ENCODE measurements at regions not wholly inside any gene's neighbourhood (a gene's known extent, or its start where the extent isn't known, plus 50 kb on each side); places are given as distances from the start of the nearest gene placed in this dataset.

DNA sequence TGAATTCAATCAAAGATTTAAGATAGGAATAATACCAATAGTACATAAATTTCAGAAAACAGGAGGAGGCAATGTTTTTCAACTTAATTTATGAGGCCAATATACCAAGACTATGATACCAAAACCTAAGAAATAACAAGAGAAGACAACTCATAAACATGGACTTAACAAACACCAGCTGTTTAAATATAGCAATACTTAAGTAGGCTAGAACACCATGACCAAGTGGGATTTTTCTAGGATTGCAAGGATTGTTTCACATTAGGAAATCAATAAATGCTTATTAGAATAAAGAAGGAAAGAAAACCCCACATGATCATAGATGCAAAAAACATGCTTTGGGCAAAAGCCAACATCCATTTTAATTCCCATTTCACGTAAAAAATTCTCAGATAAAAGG lies 355.1 kb downstream of the EPM2A start:
- Histone ChIP-seq H3K36me3 (replicated peaks) (no peaks in the 10 kb centered on the region), H3K27ac (no peak overlapping the region), H3K27me3 (replicated peaks) (no peaks in the 10 kb centered on the region), H3K4me3 (ENCODE audit: low read depth, low read length) (no peak overlapping the region)
- DNase-seq = no peak
- TF ChIP-seq, protein P1, sequence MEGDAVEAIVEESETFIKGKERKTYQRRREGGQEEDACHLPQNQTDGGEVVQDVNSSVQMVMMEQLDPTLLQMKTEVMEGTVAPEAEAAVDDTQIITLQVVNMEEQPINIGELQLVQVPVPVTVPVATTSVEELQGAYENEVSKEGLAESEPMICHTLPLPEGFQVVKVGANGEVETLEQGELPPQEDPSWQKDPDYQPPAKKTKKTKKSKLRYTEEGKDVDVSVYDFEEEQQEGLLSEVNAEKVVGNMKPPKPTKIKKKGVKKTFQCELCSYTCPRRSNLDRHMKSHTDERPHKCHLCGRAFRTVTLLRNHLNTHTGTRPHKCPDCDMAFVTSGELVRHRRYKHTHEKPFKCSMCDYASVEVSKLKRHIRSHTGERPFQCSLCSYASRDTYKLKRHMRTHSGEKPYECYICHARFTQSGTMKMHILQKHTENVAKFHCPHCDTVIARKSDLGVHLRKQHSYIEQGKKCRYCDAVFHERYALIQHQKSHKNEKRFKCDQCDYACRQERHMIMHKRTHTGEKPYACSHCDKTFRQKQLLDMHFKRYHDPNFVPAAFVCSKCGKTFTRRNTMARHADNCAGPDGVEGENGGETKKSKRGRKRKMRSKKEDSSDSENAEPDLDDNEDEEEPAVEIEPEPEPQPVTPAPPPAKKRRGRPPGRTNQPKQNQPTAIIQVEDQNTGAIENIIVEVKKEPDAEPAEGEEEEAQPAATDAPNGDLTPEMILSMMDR (IDR thresholded peaks at IDR 0.05; ENCODE audit: low read depth, low read length, missing control alignments) = no peak
- in situ Hi-C loops (cut with HindIII; ENCODE audit: low pct_ligation_motif_present, low sequenced_read_pairs) = no loop called here

DNA sequence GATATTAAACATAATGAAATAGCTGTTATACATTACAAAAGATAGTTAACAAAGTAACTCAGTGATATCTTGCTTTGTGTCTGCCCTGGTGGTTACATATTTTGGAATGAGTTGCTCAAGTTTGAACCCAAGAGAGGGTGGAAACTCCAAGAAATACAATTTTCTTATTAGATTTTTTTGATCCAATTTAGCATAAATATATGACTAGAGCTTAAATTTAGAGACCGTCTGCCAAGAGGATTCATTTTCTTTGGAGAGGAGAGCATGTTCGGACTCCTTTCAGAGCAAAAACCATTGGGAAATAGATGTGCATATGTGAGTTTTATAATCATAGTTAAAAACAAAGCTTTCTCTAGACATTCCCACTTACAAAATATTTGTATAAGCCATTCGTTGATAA lies 353.4 kb downstream of the EPM2A start:
- H3K27me3 ChIP-seq (replicated peaks) = no peaks in the 10 kb centered on the region
- DNase-seq = no peak
- in situ Hi-C loops (cut with HindIII; ENCODE audit: low pct_ligation_motif_present, low sequenced_read_pairs) = no loop called here
- no peak overlapping the region for H3K4me3 ChIP-seq (ENCODE audit: low read depth, low read length)
- no peaks in the 10 kb centered on the region for H3K36me3 ChIP-seq (replicated peaks)
- H3K27ac ChIP-seq = no peak overlapping the region
- TF ChIP-seq, protein P1 (IDR thresholded peaks at IDR 0.05; ENCODE audit: low read depth, low read length, missing control alignments) = no peak

DNA sequence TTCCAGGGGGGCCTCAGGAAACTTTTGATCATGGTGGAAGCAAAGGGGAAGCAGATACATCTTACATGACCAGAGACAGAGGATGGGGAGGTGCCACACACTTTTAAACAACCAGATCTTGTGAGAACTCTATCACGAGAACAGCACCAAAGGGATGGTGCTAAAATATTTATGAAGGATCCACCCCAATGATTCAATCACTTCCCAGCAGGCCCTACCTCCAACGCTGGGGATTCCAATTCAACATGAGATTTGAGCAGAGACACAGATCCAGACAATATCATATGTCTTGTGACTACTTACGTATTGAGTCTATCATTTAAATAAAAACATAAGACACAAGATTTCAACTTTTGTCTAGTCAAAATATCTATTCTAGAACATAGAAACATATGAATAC lies 351.9 kb downstream of the EPM2A start:
- in situ Hi-C loops (cut with HindIII; ENCODE audit: low pct_ligation_motif_present, low sequenced_read_pairs) = no loop called here
- H3K36me3 ChIP-seq (replicated peaks) = no peaks in the 10 kb centered on the region
- no peaks in the 10 kb centered on the region for H3K27me3 ChIP-seq (replicated peaks)
- no peak for DNase-seq
- no peak overlapping the region for H3K27ac ChIP-seq
- TF ChIP-seq, protein P1 (IDR thresholded peaks at IDR 0.05; ENCODE audit: low read depth, low read length, missing control alignments) = no peak
- no peak overlapping the region for H3K4me3 ChIP-seq (ENCODE audit: low read depth, low read length)

DNA sequence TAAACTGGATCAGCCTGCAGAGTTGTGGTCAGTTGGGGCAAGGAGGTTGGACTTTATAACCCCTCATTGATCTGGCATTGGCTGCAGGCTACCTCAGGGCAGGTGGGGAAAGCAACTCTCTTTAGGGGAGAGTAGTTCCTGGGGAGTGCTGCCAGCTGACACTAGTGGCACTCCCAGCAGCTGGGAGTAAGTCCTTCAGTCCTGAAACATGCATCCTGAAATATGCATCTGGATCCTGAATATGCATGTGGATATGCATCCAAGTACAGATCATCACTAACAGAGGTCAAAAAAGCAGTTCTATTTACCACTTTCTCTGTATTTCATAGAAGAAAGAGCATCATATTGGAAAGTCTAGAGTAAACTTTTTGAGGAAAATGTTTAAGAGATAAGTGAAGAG lies 350.8 kb downstream of the EPM2A start:
- TF ChIP-seq, protein P1 (IDR thresholded peaks at IDR 0.05; ENCODE audit: low read depth, low read length, missing control alignments) = no peak
- in situ Hi-C loops (cut with HindIII; ENCODE audit: low pct_ligation_motif_present, low sequenced_read_pairs) = no loop called here
- no peak for DNase-seq
- Histone ChIP-seq H3K27me3 (replicated peaks) (no peaks in the 10 kb centered on the region), H3K27ac (no peak overlapping the region), H3K4me3 (ENCODE audit: low read depth, low read length) (no peak overlapping the region), H3K36me3 (replicated peaks) (no peaks in the 10 kb centered on the region)

DNA sequence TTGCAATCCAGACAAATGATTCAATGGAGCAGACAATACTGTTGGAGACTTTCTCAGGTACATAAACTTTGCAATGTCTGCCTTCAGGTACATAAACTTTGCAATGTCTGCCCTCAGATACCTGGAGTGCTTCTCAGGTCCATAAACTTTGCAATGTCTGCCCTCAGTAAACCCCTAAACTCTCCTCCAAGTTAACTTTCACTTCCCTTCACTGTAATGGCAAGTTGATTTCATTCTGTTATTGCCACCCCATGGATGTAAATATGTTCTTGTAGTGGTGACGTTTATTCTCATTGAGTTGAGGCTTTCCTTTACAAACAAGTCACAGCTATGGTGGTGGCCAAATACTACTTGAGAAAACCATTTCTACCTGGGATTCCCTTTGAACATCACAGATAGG lies 338.8 kb downstream of the EPM2A start:
- TF ChIP-seq, protein P1 (IDR thresholded peaks at IDR 0.05; ENCODE audit: low read depth, low read length, missing control alignments) = no peak
- no peaks in the 10 kb centered on the region for H3K36me3 ChIP-seq (replicated peaks)
- in situ Hi-C loops (cut with HindIII; ENCODE audit: low pct_ligation_motif_present, low sequenced_read_pairs) = no loop called here
- H3K27ac ChIP-seq = no peak overlapping the region
- H3K27me3 ChIP-seq (replicated peaks) = no peaks in the 10 kb centered on the region
- no peak overlapping the region for H3K4me3 ChIP-seq (ENCODE audit: low read depth, low read length)
- DNase-seq = no peak

DNA sequence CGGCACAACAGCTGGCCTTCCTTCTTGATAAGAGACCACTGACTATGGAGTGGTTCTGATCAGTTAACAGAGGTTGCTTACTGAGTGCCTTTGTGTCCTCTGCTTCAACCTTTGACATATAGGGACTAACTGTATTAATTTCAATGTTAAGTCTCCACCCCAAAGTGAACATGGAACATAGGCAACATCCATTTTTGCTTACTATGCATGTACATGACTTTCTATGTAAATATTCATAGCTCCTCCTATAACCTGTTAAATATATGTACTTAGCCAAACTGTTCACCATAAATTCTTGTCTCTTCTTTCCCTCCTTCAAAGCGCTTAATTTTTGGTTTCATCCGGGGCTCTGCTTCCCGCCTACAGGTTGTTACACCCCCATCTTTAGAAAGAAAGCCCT lies 334.8 kb downstream of the EPM2A start:
- in situ Hi-C loops (cut with HindIII; ENCODE audit: low pct_ligation_motif_present, low sequenced_read_pairs) = no loop called here
- TF ChIP-seq, protein P1 (IDR thresholded peaks at IDR 0.05; ENCODE audit: low read depth, low read length, missing control alignments) = no peak
- Histone ChIP-seq H3K4me3 (ENCODE audit: low read depth, low read length) (no peak overlapping the region), H3K27me3 (replicated peaks) (no peaks in the 10 kb centered on the region), H3K36me3 (replicated peaks) (no peaks in the 10 kb centered on the region), H3K27ac (no peak overlapping the region)
- no peak for DNase-seq

Measured in brain microvascular endothelial cell (primary cell).